Fibroblast of pulmonary artery (primary cell): ENCODE measurements at regions not wholly inside any gene's neighbourhood (a gene's known extent, or its start where the extent isn't known, plus 50 kb on each side); places are given as distances from the start of the nearest gene placed in this dataset.

ENCODE experiments used
- DNase-seq: peaks from one replicate; pipeline ENCODE4 v3.0.0-alpha.2; 2010; ENCODE audit warnings: low read depth
- H3K4me3 ChIP-seq: replicated peaks from 2 replicates; pipeline ENCODE4 v1.5.1; 2011; ENCODE audit warnings: low read depth, mild to moderate bottlenecking, control low read depth, low read length, moderate library complexity
- CTCF ChIP-seq: IDR thresholded peaks from 2 replicates; pipeline ENCODE4 v1.5.1; 2011; ENCODE audit warnings: mild to moderate bottlenecking, control low read depth, low read length, inconsistent platforms; ENCODE audit errors: missing control alignments

DNA sequence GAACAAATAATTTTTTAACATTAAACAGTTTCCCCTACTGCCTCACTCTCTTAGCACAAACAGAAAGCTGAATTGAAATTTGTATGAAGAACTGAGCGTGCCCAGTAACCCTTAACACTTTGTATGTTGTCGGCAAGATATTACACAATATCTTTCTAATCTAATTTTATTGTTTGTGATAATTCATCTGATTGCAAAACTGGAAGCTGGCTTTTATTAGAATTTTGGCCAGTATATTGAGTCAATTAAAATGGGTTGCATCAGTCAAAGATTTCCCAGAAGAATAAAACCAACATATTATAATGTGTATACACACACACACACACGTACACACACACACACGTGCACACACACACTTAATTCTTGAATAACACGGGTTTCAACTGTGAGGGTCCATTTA, 2332.1 kb downstream of the PCDH7 start:
- no peak for DNase-seq
- no peak for TF ChIP-seq CTCF

DNA sequence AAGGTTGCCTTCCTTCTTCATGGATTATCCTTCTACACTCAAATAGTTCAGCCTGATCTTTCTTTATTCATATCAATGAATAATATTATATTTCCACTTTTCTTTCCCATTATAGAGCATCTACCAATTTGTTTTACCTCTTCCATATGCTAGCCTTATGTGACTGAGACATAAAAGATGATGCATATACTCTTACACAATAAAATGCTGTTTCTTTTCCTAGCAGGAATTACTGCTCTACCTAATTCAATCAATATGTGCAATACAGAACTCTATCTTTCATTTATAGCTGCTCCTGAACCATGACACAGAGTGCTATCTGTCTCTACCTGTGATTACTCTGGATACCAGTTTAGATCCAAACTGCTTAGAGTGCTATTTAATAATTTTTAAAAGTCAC, 2334.0 kb downstream of the PCDH7 start:
- no peak for DNase-seq
- TF ChIP-seq CTCF: no peak

More for the DNA sequence above, 2332.1 kb downstream of the PCDH7 start:
- no peak overlapping the region for H3K4me3 ChIP-seq

GRCh38 chr4:33054656-33055196, 2334.6 kb downstream of the PCDH7 start:
- H3K4me3 ChIP-seq: no peak overlapping the region
- no peak for DNase-seq
- TF ChIP-seq CTCF: no peak

More for the DNA sequence above, 2334.0 kb downstream of the PCDH7 start:
- H3K4me3 ChIP-seq: no peak overlapping the region

GRCh38 chr4:33057736-33058135, 2337.6 kb downstream of the PCDH7 start:
- H3K4me3 ChIP-seq: no peak overlapping the region
- no peak for DNase-seq
- no peak for TF ChIP-seq CTCF

DNA sequence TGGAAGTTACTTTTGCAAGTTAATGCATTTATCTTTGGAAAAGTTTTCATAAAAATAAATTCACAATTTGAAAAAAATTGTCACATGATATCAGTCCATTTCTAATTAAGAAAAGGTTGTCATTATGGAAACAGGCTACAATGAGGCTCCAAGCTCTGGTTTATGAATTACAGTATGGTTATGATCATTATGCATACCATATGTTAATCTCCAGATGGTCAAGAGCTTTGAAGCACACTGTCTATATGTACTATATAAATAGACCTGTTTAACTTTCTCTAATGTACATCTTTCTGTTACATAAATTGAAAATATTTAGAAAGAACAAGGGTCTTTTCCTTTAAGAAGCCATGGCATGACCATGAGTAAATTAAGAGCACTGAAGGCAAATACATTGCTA, 2338.8 kb downstream of the PCDH7 start:
- DNase-seq: no peak
- no peak overlapping the region for H3K4me3 ChIP-seq
- TF ChIP-seq CTCF: no peak

GRCh38 chr4:33060674-33061542, 2340.7 kb downstream of the PCDH7 start:
- DNase-seq: peak; percentile 70

More at GRCh38 chr4:33060674-33061542, 2340.7 kb downstream of the PCDH7 start:
- TF ChIP-seq CTCF: peak; percentile 89
- H3K4me3 ChIP-seq: no peak overlapping the region
